A673 (cell line): ENCODE measurements at regions not wholly inside any gene's neighbourhood (a gene's known extent, or its start where the extent isn't known, plus 50 kb on each side); places are given as distances from the start of the nearest gene placed in this dataset.
A peak's percentile ranks its signal among the peaks of the same experiment; 100 is the strongest.

Experiments
- BruUV-seq: library from RNA; stranded (reverse); fragments of 400-500 nt; replicated peaks from 2 replicates; lab custom pipeline; 2021; lab: Mats Ljungman, UMichigan
- CTCF ChIA-PET: fragments of 300-600 bp; sonication (Branson Sonifier 250); formaldehyde crosslinking; loops from one replicate; lab custom pipeline; 2022; ENCODE audit warnings: antibody characterized with exemption; lab: Charles Lee
- POLR2A ChIA-PET: fragments of 300-600 bp; sonication (Branson Sonifier 250); formaldehyde crosslinking; loops from one replicate; lab custom pipeline; 2022; ENCODE audit warnings: antibody characterized with exemption; ENCODE audit not compliant: low non-redundant PET; lab: Charles Lee
- DNase-seq: peaks from one replicate; pipeline ENCODE4 v3.0.0-alpha.2; 2015; ENCODE audit warnings: low spot score
- H3K27ac ChIP-seq: fragments of 200-600 bp; sonication (generic); 2 replicates; pipeline ENCODE4 v1.5.1; 2016; ENCODE audit warnings: mixed run types, low read depth, mild to moderate bottlenecking, mixed read lengths, antibody characterized with exemption, low read length; ENCODE audit not compliant: poor library complexity, severe bottlenecking
- H3K27me3 ChIP-seq: fragments of 200-600 bp; sonication (generic); replicated peaks from 2 replicates; pipeline ENCODE4 v1.6.1; 2017; ENCODE audit warnings: mixed run types, low read depth, mild to moderate bottlenecking, mixed read lengths, antibody characterized with exemption, low read length; ENCODE audit not compliant: insufficient read depth, poor library complexity
- H3K36me3 ChIP-seq: fragments of 200-600 bp; sonication (generic); 2 replicates; pipeline ENCODE4 v1.6.1; 2016; ENCODE audit warnings: mixed run types, mild to moderate bottlenecking, mixed read lengths, antibody characterized with exemption, low read length; ENCODE audit not compliant: insufficient read depth, poor library complexity, severe bottlenecking
- H3K4me1 ChIP-seq: fragments of 200-600 bp; sonication (generic); 2 replicates; pipeline ENCODE4 v1.6.1; 2017; ENCODE audit warnings: mixed run types, mild to moderate bottlenecking, mixed read lengths, antibody characterized with exemption, low read length; ENCODE audit not compliant: insufficient read depth, poor library complexity, severe bottlenecking
- H3K4me3 ChIP-seq: fragments of 200-600 bp; sonication (generic); 2 replicates; pipeline ENCODE4 v1.5.1; 2016; ENCODE audit warnings: low read depth, mixed run types, mild to moderate bottlenecking, mixed read lengths, low read length; ENCODE audit not compliant: poor library complexity, severe bottlenecking
- H3K9me3 ChIP-seq: fragments of 200-600 bp; sonication (generic); 2 replicates; pipeline ENCODE4 v1.6.1; 2016; ENCODE audit warnings: mixed run types, low read depth, mild to moderate bottlenecking, mixed read lengths, antibody characterized with exemption, low read length; ENCODE audit not compliant: poor library complexity, severe bottlenecking
- CTCF ChIP-seq: fragments of 300-800, 200-600 bp; sonication (generic); conservative IDR thresholded peaks from 2 replicates; pipeline ENCODE4 v1.5.1; 2017; ENCODE audit warnings: low read depth, mild to moderate bottlenecking, antibody characterized with exemption, low read length, moderate library complexity, mixed read lengths
- EZH2 ChIP-seq: fragments of 200-600 bp; sonication (generic); IDR thresholded peaks from 2 replicates; pipeline ENCODE4 v1.6.1; 2017; ENCODE audit warnings: borderline replicate concordance, low read depth, mild to moderate bottlenecking, mixed read lengths, antibody characterized with exemption, low read length; ENCODE audit not compliant: poor library complexity, severe bottlenecking
- intact Hi-C: fragments of 100-400 bp; cut with micrococcal nuclease; formaldehyde crosslinking; loops from one replicate; pipeline ENCODE4 v1.10.0; 2022; ENCODE audit not compliant: unreplicated experiment

- POLR2A ChIA-PET: no interaction called here
- no TSS peak for BruUV-seq
- TF ChIP-seq CTCF (peak; percentile 85), EZH2 (no peak)
- H3K27me3 ChIP-seq: peaks cover 27% of the 10 kb centered on the region
- CTCF ChIA-PET: no interaction called here
- H3K9me3 ChIP-seq: no peaks in the 10 kb centered on the region
- H3K27ac ChIP-seq: no peak overlapping the region
- no peaks in the 10 kb centered on the region for H3K36me3 ChIP-seq
- peak; percentile 82 for DNase-seq
- H3K4me3 ChIP-seq: no peak overlapping the region
- intact Hi-C loops: loop anchor here (1.0 to 10.0 kb wide), 2 partner anchors 497 to 663 kb away; no protein-coding TSS in a partner anchor
- no peaks in the 10 kb centered on the region for H3K4me1 ChIP-seq
These were observed 77.5 kb upstream of the N4BP1 start for GRCh38 chr16:48687421-48688038.

GRCh38 chr16:48684148-48684547 lies 74.2 kb upstream of the N4BP1 start:
- no peak overlapping the region for H3K27ac ChIP-seq
- no peak for DNase-seq
- H3K36me3 ChIP-seq: no peaks in the 10 kb centered on the region
- BruUV-seq: no TSS peak
- H3K9me3 ChIP-seq: no peaks in the 10 kb centered on the region
- no peak for TF ChIP-seq CTCF
- TF ChIP-seq EZH2: no peak
- CTCF ChIA-PET: no interaction called here
- POLR2A ChIA-PET: no interaction called here
- intact Hi-C loops: loop anchor here (10.0 kb wide), 1 partner anchor 501 kb away; no protein-coding TSS in a partner anchor
- H3K4me3 ChIP-seq: no peak overlapping the region
- no peaks in the 10 kb centered on the region for H3K4me1 ChIP-seq
- peaks cover 36% of the 10 kb centered on the region for H3K27me3 ChIP-seq

GRCh38 chr16:48682971-48683370 lies 73.0 kb upstream of the N4BP1 start:
- Histone ChIP-seq H3K4me3 (no peak overlapping the region), H3K36me3 (no peaks in the 10 kb centered on the region), H3K27ac (no peak overlapping the region), H3K4me1 (no peaks in the 10 kb centered on the region), H3K27me3 (peaks cover 27% of the 10 kb centered on the region), H3K9me3 (no peaks in the 10 kb centered on the region)
- no TSS peak for BruUV-seq
- TF ChIP-seq EZH2 (no peak), CTCF (no peak)
- DNase-seq: no peak
- intact Hi-C loops: loop anchor here (10.0 kb wide), 1 partner anchor 502 kb away; no protein-coding TSS in a partner anchor
- ChIA-PET CTCF (no interaction called here), POLR2A (no interaction called here)
